ENCODE measurements at regions not wholly inside any gene's neighbourhood (a gene's known extent, or its start where the extent isn't known, plus 50 kb on each side); places are given as distances from the start of the nearest gene placed in this dataset.

DNA sequence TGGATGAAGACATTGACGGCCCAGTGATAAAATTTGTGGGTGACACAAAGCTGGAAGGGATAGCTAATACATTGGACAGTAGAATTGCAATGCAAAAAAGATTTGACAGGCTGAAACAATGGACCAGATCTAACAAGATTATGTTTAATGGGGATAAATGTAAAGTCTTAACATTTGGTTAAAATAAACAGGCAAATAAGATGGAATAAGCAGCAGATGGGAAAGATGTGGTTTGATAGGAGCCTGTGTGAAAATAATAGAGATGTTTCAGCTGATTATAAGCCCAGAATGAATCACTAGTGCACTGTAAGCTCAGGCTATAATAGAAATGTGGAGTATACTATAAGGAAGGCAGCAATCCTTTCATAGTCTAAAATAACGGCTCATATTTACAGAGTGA is 66.2 kb upstream of the NHLH2 start:
- TF ChIP-seq CTCF (optimal IDR thresholded peaks at IDR 0.05 in 1 of 3, IDR thresholded peaks at IDR 0.05 in 1 of 3, conservative IDR thresholded peaks at IDR 0.05 in 1 of 3; ENCODE audit: extremely low read depth in 1 of 3, insufficient read depth in 2 of 3, low read length in 3 of 3) = no peak
- no peak for TF ChIP-seq EZH2 (IDR thresholded peaks at IDR 0.05; ENCODE audit: low read length)
